ENCODE measurements at regions not wholly inside any gene's neighbourhood (a gene's known extent, or its start where the extent isn't known, plus 50 kb on each side); places are given as distances from the start of the nearest gene placed in this dataset.

GRCh38 chr4:187840814-187841213, 154.8 kb upstream of the ZFP42 start:
- TF ChIP-seq FOXP2 (optimal IDR thresholded peaks at IDR 0.05; ENCODE audit: borderline replicate concordance, extremely low read depth, extremely low read length, insufficient read depth), result no peak
- no peak for TF ChIP-seq TAF1 (IDR thresholded peaks at IDR 0.05; ENCODE audit: borderline replicate concordance, insufficient read depth, low read length)
- TF ChIP-seq POLR2AphosphoS5 (IDR thresholded peaks at IDR 0.05; ENCODE audit: low read depth, low read length), result no peak
- no peak for TF ChIP-seq REST (IDR thresholded peaks at IDR 0.05; ENCODE audit: insufficient read depth in 1 of 2, low read depth in 2 of 2, low read length in 2 of 2)
- no peak for TF ChIP-seq SIN3A (IDR thresholded peaks at IDR 0.05; ENCODE audit: borderline replicate concordance, insufficient read depth, low read length)

- TF ChIP-seq TAF1 (IDR thresholded peaks at IDR 0.05; ENCODE audit: borderline replicate concordance, insufficient read depth, low read length) (no peak), SIN3A (IDR thresholded peaks at IDR 0.05; ENCODE audit: borderline replicate concordance, insufficient read depth, low read length) (no peak), REST (IDR thresholded peaks at IDR 0.05; ENCODE audit: insufficient read depth in 1 of 2, low read depth in 2 of 2, low read length in 2 of 2) (no peak), POLR2AphosphoS5 (IDR thresholded peaks at IDR 0.05; ENCODE audit: low read depth, low read length) (no peak), FOXP2 (optimal IDR thresholded peaks at IDR 0.05; ENCODE audit: borderline replicate concordance, extremely low read depth, extremely low read length, insufficient read depth) (no peak)
Measured at GRCh38 chr4:187849556-187850225, 145.9 kb upstream of the ZFP42 start.

- TF ChIP-seq TAF1 (IDR thresholded peaks at IDR 0.05; ENCODE audit: borderline replicate concordance, insufficient read depth, low read length) (no peak), REST (IDR thresholded peaks at IDR 0.05; ENCODE audit: insufficient read depth in 1 of 2, low read depth in 2 of 2, low read length in 2 of 2) (no peak), SIN3A (IDR thresholded peaks at IDR 0.05; ENCODE audit: borderline replicate concordance, insufficient read depth, low read length) (no peak), FOXP2 (optimal IDR thresholded peaks at IDR 0.05; ENCODE audit: borderline replicate concordance, extremely low read depth, extremely low read length, insufficient read depth) (no peak), POLR2AphosphoS5 (IDR thresholded peaks at IDR 0.05; ENCODE audit: low read depth, low read length) (no peak)
Measured at GRCh38 chr4:187865914-187866313, 129.7 kb upstream of the ZFP42 start.

- TF ChIP-seq TAF1 (IDR thresholded peaks at IDR 0.05; ENCODE audit: borderline replicate concordance, insufficient read depth, low read length) (no peak), REST (IDR thresholded peaks at IDR 0.05; ENCODE audit: insufficient read depth in 1 of 2, low read depth in 2 of 2, low read length in 2 of 2) (no peak), SIN3A (IDR thresholded peaks at IDR 0.05; ENCODE audit: borderline replicate concordance, insufficient read depth, low read length) (no peak), FOXP2 (optimal IDR thresholded peaks at IDR 0.05; ENCODE audit: borderline replicate concordance, extremely low read depth, extremely low read length, insufficient read depth) (no peak), POLR2AphosphoS5 (IDR thresholded peaks at IDR 0.05; ENCODE audit: low read depth, low read length) (no peak)
Measured at GRCh38 chr4:187883049-187883448, 112.5 kb upstream of the ZFP42 start.
